RWPE1 (cell line): ENCODE measurements at regions not wholly inside any gene's neighbourhood (a gene's known extent, or its start where the extent isn't known, plus 50 kb on each side); places are given as distances from the start of the nearest gene placed in this dataset.

Experiments
- CTCF ChIA-PET: fragments of 350-600 bp; sonication (Branson Sonifier 250); formaldehyde crosslinking; extraction: SDS; loops from one replicate; lab custom pipeline; 2021; lab: Yijun Ruan, JAX
- POLR2A ChIA-PET: fragments of 400-600 bp; formaldehyde crosslinking; extraction: SDS; loops from one replicate; lab custom pipeline; 2020; ENCODE audit warnings: antibody characterized with exemption; ENCODE audit not compliant: low non-redundant PET; lab: Yijun Ruan, JAX
- DNase-seq: peaks from one replicate; pipeline ENCODE4 v3.0.0; 2012; ENCODE audit warnings: low spot score
- H3K27ac ChIP-seq: fragments of 450-650 bp; 2 replicates; pipeline ENCODE4 v1.5.1; 2017
- CTCF ChIP-seq: fragments of 450-650 bp; conservative IDR thresholded peaks from 2 replicates; pipeline ENCODE4 v1.5.1; 2017; ENCODE audit warnings: low read depth, mild to moderate bottlenecking

- H3K27ac ChIP-seq = no peak overlapping the region
- CTCF ChIA-PET = no interaction called here
- no peak for TF ChIP-seq CTCF
- POLR2A ChIA-PET = no interaction called here
- no peak for DNase-seq
These were observed 304.2 kb downstream of the EPHA4 start for GRCh38 chr2:221267773-221268425.

DNA sequence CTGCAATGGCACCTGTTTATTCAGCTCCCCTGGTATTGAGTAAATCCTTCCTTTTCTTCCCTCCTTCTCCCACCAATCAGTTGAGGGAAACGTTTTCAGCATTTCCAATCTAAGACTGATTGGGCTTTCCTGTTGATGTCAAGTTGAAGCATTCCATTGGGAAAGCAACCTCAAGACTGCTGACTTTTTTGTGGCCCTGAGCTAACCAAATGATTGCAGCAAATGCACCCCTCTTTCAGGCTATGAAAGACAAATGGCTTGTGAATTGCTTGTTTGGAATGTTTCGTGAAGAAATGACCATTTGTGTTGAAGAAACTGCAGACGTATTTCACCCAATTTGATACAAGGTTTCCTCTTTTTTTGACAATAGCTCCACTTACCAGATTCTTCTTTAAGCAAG is 303.5 kb downstream of the EPHA4 start:
- DNase-seq = no peak
- TF ChIP-seq CTCF = no peak
- no peak overlapping the region for H3K27ac ChIP-seq
- POLR2A ChIA-PET = no interaction called here
- CTCF ChIA-PET = interaction anchor here (0.6 kb wide), 1 partner anchor 9 kb away, joined by 4 read pairs; no protein-coding TSS in a partner anchor

GRCh38 chr2:221270806-221271205 is 301.3 kb downstream of the EPHA4 start:
- ChIA-PET POLR2A (no interaction called here), CTCF (no interaction called here)
- no peak for DNase-seq
- no peak overlapping the region for H3K27ac ChIP-seq
- no peak for TF ChIP-seq CTCF

- no peak for DNase-seq
- POLR2A ChIA-PET = no interaction called here
- no peak for TF ChIP-seq CTCF
- H3K27ac ChIP-seq = no peak overlapping the region
- CTCF ChIA-PET = no interaction called here
These were observed 299.4 kb downstream of the EPHA4 start for GRCh38 chr2:221272729-221273128.

GRCh38 chr2:221276033-221276432 is 296.1 kb downstream of the EPHA4 start:
- ChIA-PET CTCF (interaction anchor here (0.5 kb wide), 1 partner anchor 1440 kb away, joined by 3 read pairs; no protein-coding TSS in a partner anchor), POLR2A (no interaction called here)
- no peak overlapping the region for H3K27ac ChIP-seq
- no peak for TF ChIP-seq CTCF
- no peak for DNase-seq

GRCh38 chr2:221276601-221277000 is 295.5 kb downstream of the EPHA4 start:
- CTCF ChIA-PET = no interaction called here
- POLR2A ChIA-PET = no interaction called here
- no peak for TF ChIP-seq CTCF
- DNase-seq = no peak
- H3K27ac ChIP-seq = no peak overlapping the region
